ENCODE measurements at regions not wholly inside any gene's neighbourhood (a gene's known extent, or its start where the extent isn't known, plus 50 kb on each side); places are given as distances from the start of the nearest gene placed in this dataset.

DNA sequence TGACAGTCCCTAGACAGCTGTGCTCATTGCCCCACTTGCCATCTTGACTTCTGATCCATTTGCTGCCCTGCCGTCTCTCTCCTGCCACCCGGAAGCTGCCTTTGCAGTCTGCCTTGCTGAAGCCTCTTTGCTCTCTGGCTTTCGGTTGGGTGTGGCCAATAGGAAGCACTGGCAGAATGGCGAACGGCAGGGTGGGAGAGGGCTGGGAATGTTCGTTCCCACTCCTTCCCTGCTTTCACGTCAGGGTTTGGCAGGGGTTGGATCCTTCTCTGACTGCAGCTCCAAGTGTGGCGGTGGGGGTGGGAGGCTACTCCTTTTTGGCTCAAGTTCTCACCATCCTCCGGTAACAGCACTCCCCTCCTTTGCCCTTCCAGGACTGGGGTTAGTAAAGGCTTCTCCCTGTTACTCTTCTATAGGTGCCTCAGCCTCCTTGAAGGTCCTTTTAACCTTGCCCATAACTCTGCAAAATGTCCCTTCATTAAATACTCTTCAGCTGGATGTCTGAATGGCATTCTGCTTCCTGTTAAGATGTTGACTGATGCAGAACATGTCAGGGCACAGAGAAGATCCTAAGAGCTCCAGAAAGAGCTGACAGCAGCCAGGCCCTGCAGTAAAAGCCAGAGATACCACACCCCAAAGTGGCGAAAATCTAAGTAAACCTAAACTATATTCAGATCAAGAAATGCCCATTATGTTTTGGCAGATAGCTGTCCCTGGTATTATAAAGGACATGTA lies 299.7 kb downstream of the CDCA7 start:
- H3K4me2 ChIP-seq: peak overlapping the region; percentile 73; the same call in 2 of the 3 replicates
- no peaks in the 10 kb centered on the region for H3K9me3 ChIP-seq
- DNase-seq (ENCODE audit: low read depth in 1 of 2, low spot score in 1 of 2): no peak
- no peak for ATAC-seq
- H3K4me1 ChIP-seq: peaks cover 67% of the 10 kb centered on the region
- TF ChIP-seq FOSB (CRISPR knock-in tag; IDR thresholded peaks at IDR 0.05) (no peak), ZFP36 (IDR thresholded peaks at IDR 0.05; ENCODE audit: borderline replicate concordance, partially characterized antibody) (no peak), RCOR1 (IDR thresholded peaks at IDR 0.05; ENCODE audit: low read depth, low read length) (no peak), ZC3H11A (IDR thresholded peaks at IDR 0.05) (no peak), MYC (IDR thresholded peaks at IDR 0.05; ENCODE audit: borderline replicate concordance, low read length) (no peak)
- FAIRE-seq: no peak
- ChIA-PET POLR2A (no interaction called here), CTCF (no interaction called here)
- no peak overlapping the region for H3K4me3 ChIP-seq
- H3K27ac ChIP-seq: peak overlapping the region; percentile 63 to 84; a peak in 5 of 6 replicates
- WGBS (ENCODE audit: missing lambda C conversion rate): 79% methylated on average over 10 of the region's 10 CpGs

DNA sequence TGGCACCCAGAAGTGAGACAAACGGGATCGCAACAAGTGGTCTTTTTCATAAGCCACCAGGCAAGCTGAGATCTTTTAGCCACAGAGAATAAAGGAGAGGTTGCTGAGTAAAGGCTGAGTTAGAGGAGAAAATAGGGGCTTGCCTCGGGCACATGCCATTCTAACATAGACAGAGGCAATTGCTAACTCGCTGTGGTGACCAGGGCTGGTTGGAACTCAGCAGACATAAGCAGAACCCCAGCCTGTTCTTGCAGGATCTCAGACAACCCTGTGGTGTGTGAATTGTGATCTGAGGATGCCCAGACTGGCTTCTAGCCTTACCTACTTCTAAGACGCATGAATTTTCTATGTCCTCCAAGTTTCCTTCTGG lies 300.2 kb downstream of the CDCA7 start:
- Histone ChIP-seq H3K27ac (peak overlapping the region; percentile 63 to 84; a peak in 5 of 6 replicates), H3K4me2 (no peak overlapping the region), H3K4me3 (no peak overlapping the region), H3K9me3 (no peaks in the 10 kb centered on the region), H3K4me1 (peaks cover 63% of the 10 kb centered on the region)
- no peak for TF ChIP-seq CHD4 (IDR thresholded peaks at IDR 0.05; ENCODE audit: borderline replicate concordance)
- no peak for TF ChIP-seq NR3C1 (IDR thresholded peaks at IDR 0.05)
- no peak for TF ChIP-seq PBX3 (IDR thresholded peaks at IDR 0.05)
- TF ChIP-seq FOSL2 (IDR thresholded peaks at IDR 0.05): no peak
- no peak for TF ChIP-seq FOSL2 (CRISPR knock-in tag; IDR thresholded peaks at IDR 0.05)
- TF ChIP-seq FOSB (CRISPR knock-in tag; IDR thresholded peaks at IDR 0.05): no peak
- no peak for TF ChIP-seq NPAS2 (CRISPR knock-in tag; IDR thresholded peaks at IDR 0.05; ENCODE audit: borderline replicate concordance)
- no peak for TF ChIP-seq JUN (IDR thresholded peaks at IDR 0.05)
- TF ChIP-seq JUNB (IDR thresholded peaks at IDR 0.05): no peak
- DNase-seq (ENCODE audit: low read depth in 1 of 2, low spot score in 1 of 2): no peak
- 89% methylated on average over 5 of the region's 5 CpGs for WGBS (ENCODE audit: missing lambda C conversion rate)
- ChIA-PET CTCF (no interaction called here), POLR2A (no interaction called here)
- no peak for FAIRE-seq
- no peak for ATAC-seq

DNA sequence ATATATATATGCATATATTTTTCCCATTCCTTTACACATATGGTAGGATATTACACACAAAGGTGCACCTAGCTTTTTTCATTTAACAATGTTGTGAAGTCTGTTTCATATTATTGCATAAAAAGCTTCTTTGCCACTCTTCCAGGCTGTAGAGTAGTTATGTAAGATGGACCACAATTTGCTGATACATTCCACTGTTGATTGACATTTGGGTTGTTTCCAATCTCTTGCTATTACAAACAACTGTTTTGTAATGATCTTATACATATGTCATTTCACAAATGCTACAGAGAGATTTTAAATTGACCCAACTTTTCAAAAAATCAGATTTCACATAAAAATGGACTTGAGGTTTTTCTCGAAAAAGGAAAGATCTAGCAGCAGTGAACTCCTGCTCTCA lies 301.4 kb downstream of the CDCA7 start:
- H3K4me3 ChIP-seq: no peak overlapping the region
- ATAC-seq (no peak), FAIRE-seq (no peak), DNase-seq (ENCODE audit: low read depth in 1 of 2, low spot score in 1 of 2) (no peak)
- no peak overlapping the region for H3K4me2 ChIP-seq
- no peaks in the 10 kb centered on the region for H3K9me3 ChIP-seq
- TF ChIP-seq ZC3H11A (IDR thresholded peaks at IDR 0.05) (no peak), BHLHE40 (IDR thresholded peaks at IDR 0.05; ENCODE audit: low read depth, low read length) (no peak), TFCP2L1 (CRISPR knock-in tag; IDR thresholded peaks at IDR 0.05) (no peak), SREBF2 (IDR thresholded peaks at IDR 0.05) (no peak), KDM5A (IDR thresholded peaks at IDR 0.05) (no peak), TP53 (CRISPR knock-in tag; IDR thresholded peaks at IDR 0.05) (no peak), HOXB13 (CRISPR knock-in tag; IDR thresholded peaks at IDR 0.05; ENCODE audit: low read depth) (no peak), HOXB5 (CRISPR knock-in tag; IDR thresholded peaks at IDR 0.05) (no peak), CTCF (IDR thresholded peaks at IDR 0.05) (no peak), RCOR1 (IDR thresholded peaks at IDR 0.05; ENCODE audit: low read depth, low read length) (no peak), NR3C1 (IDR thresholded peaks at IDR 0.05) (no peak), EHMT2 (IDR thresholded peaks at IDR 0.05; ENCODE audit: low read depth) (no peak), JUN (IDR thresholded peaks at IDR 0.05) (no peak), ZNF302 (CRISPR knock-in tag; IDR thresholded peaks at IDR 0.05) (no peak)
- peak overlapping the region in 1 of 2 experiments; percentile 58; a peak in 2 of 6 replicates for H3K27ac ChIP-seq
- CTCF ChIA-PET: no interaction called here
- peaks cover 61% of the 10 kb centered on the region for H3K4me1 ChIP-seq
- WGBS (ENCODE audit: missing lambda C conversion rate): 10% methylated on average over 1 of the region's 1 CpG
- POLR2A ChIA-PET: no interaction called here

Data from A549 (cell line).